NCI-H82 (cell line): ENCODE measurements at regions not wholly inside any gene's neighbourhood (a gene's known extent, or its start where the extent isn't known, plus 50 kb on each side); places are given as distances from the start of the nearest gene placed in this dataset.

ENCODE experiments used
- DNase-seq: peaks from one replicate; lab custom pipeline; 2025; lab: John Stamatoyannopoulos, UW

- DNase-seq: no peak
These were observed 390.0 kb downstream of the AEBP2 start for GRCh38 chr12:19829100-19829853.

- DNase-seq: no peak
These were observed 391.2 kb downstream of the AEBP2 start for GRCh38 chr12:19830446-19830845.

GRCh38 chr12:19833775-19834501, 394.6 kb downstream of the AEBP2 start:
- no peak for DNase-seq

GRCh38 chr12:19834592-19834991, 395.3 kb downstream of the AEBP2 start:
- no peak for DNase-seq

- DNase-seq: no peak
These were observed 396.8 kb downstream of the AEBP2 start for GRCh38 chr12:19836056-19836455.

- no peak for DNase-seq
These were observed 397.2 kb downstream of the AEBP2 start for GRCh38 chr12:19836456-19836855.

GRCh38 chr12:19837543-19837942, 398.3 kb downstream of the AEBP2 start:
- no peak for DNase-seq

GRCh38 chr12:19841451-19841850, 402.2 kb downstream of the AEBP2 start:
- DNase-seq: no peak

GRCh38 chr12:19842116-19842515, 402.8 kb downstream of the AEBP2 start:
- no peak for DNase-seq

- DNase-seq: no peak
These were observed 404.9 kb downstream of the AEBP2 start for GRCh38 chr12:19844224-19844623.

GRCh38 chr12:19846574-19846973, 407.3 kb downstream of the AEBP2 start:
- DNase-seq: no peak

GRCh38 chr12:19847294-19848059, 408.2 kb downstream of the AEBP2 start:
- no peak for DNase-seq

- DNase-seq: no peak
These were observed 409.1 kb downstream of the AEBP2 start for GRCh38 chr12:19848421-19848820.

- DNase-seq: no peak
These were observed 409.9 kb downstream of the AEBP2 start for GRCh38 chr12:19849208-19849607.

GRCh38 chr12:19850346-19851065, 411.2 kb downstream of the AEBP2 start:
- no peak for DNase-seq

- no peak for DNase-seq
These were observed 413.0 kb downstream of the AEBP2 start for GRCh38 chr12:19852100-19852855.

- DNase-seq: no peak
These were observed 416.6 kb downstream of the AEBP2 start for GRCh38 chr12:19855851-19856250.

- peak; percentile 35 for DNase-seq
These were observed 417.1 kb downstream of the AEBP2 start for GRCh38 chr12:19856389-19856788.

GRCh38 chr12:19857204-19857603, 417.9 kb downstream of the AEBP2 start:
- no peak for DNase-seq

- DNase-seq: no peak
These were observed 427.9 kb downstream of the AEBP2 start for GRCh38 chr12:19867151-19867550.

- no peak for DNase-seq
These were observed 428.7 kb downstream of the AEBP2 start for GRCh38 chr12:19867970-19868369.
